GM21576 (cell line): ENCODE measurements at regions not wholly inside any gene's neighbourhood (a gene's known extent, or its start where the extent isn't known, plus 50 kb on each side); places are given as distances from the start of the nearest gene placed in this dataset.

Experiments
- ATAC-seq: cut with Tn5 transposase; IDR thresholded peaks from one replicate; pipeline ENCODE4 v1.9.1; 2021; ENCODE audit warnings: mild to moderate bottlenecking, moderate library complexity; ENCODE audit not compliant: unreplicated experiment

DNA sequence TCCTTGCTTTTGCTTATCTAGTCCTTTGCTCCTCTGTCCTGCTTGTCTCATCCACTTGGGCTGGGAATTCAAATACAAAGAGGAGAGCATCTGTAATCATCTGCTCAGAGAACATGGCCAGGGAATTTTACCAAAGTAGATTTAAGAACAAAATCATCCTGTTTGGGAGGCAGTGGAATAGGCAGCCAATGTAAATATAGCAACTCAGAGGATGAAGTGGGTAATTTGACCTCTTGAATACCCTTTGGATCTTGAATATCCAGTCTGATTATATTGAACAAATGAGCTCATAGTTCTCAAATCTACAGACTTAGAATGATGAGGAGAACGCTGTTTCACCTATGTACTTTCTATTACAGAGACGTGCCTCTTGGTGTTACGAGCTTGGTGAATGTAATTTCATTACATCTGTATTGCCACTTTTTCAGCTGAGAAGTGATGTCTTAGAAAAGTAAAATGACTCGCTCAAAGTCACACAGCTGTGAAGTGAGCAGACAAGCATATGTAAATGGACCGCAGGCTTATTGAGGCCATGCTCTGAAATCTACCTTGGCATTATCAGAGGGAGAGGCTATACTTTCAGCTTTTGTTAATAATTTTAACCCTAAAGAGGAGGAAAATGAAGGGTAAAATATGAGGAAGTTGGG, 266.3 kb downstream of the MTX2 start:
- no peak for ATAC-seq

DNA sequence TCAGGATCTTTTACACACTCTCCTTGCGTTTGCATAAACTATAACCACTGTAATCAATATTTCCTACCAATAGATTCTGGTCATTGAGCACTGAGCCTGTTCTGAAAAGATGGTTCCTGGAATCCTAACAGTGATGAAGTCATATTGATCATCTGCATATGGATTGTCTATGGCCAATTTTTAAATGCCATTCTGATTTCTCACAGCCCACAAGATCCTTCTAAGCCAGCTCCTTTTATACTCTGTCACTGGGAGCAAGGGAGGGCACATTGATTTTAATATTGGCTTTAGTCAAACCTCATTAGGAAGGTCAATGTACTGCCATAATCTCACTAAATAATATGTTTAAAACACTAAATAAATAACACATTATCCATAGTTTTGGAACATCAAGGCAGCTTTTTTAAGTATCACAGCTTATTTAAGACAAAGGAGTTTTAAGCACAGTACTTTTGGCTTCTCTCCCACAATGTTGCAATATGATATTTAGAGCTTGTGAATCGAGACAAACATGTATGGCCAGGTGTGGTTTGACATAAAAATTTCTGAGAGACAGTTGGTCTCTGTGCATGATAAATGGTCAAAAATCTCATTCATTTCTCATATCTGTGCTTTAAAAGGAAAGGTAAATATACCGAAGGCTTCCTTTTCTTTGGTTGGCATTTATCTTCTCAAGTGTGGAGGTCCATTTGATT, 267.3 kb downstream of the MTX2 start:
- ATAC-seq: no peak

DNA sequence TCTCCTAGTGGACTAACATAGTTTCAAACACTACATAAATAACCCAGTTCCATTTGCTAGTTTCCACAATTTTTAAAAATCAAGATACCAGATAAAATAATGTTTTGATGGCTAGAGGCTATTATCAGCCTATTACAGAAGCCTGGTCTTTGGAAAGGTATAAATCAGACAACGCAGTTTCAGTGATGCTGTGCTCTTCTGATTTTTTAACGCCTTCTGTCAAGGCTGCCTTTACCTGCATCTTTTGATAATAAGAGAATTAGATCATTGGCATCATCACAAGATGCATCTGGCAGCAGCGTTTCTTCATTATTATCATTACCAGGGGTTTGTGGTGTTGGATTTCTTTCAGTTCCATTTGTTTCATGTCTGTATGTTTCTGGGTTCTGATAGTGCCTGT, 268.7 kb downstream of the MTX2 start:
- ATAC-seq: no peak

DNA sequence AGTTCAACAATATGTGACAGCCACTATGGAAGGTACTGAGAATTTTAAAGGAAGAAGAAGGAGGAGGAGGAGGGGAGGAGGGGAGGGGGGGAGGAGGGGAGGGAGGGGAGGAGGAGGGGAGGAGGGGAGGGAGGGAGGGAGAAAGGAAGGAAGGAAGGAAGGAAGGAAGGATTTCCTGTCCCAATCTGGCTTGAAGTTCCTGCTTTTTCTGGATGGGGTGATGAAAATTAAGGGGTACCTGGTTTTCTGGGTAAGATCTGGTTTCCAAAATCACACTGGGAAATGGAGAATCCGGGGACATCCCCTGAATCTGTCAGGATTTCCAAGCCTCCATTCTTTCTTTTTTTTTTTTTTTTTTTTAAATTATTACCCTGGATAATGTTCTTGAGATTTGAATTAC, 271.8 kb downstream of the MTX2 start:
- no peak for ATAC-seq

DNA sequence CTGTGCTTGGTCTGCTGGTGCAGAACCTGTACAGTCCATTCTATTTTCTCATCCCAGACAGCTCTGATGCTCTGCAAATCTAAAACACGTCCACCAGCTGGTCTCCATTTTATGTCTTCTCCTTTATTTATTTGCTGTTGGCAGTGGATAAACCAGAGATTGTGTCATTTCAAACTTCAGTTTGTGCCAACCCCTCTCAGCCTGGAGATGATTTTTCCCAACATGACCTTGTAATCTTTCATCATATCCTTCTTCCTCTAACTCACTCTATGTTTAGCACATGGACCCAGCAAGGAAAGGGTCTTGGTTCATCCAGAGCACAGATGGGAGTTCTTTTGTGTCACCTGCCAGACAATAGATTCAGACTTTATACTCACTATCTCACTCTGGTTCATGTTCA, 273.2 kb downstream of the MTX2 start:
- no peak for ATAC-seq

DNA sequence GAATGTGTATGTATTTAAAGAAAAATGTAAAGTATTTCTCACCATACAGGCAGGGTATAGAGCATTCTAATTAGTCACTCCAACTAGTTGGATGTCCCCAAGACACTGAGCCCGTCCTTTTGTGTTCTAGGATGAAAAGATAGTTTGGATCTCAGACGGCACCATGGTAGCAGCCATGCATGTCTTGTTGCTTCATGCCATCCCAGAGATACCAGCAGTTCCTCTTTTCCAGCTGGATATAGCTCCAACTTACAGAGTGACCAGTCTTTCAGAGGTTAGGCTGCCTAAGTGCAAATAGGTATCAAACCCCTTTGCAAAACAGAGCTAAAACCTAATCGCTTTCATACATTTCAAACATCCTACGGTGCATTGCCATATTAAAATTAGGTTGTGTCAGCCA, 275.3 kb downstream of the MTX2 start:
- no peak for ATAC-seq

DNA sequence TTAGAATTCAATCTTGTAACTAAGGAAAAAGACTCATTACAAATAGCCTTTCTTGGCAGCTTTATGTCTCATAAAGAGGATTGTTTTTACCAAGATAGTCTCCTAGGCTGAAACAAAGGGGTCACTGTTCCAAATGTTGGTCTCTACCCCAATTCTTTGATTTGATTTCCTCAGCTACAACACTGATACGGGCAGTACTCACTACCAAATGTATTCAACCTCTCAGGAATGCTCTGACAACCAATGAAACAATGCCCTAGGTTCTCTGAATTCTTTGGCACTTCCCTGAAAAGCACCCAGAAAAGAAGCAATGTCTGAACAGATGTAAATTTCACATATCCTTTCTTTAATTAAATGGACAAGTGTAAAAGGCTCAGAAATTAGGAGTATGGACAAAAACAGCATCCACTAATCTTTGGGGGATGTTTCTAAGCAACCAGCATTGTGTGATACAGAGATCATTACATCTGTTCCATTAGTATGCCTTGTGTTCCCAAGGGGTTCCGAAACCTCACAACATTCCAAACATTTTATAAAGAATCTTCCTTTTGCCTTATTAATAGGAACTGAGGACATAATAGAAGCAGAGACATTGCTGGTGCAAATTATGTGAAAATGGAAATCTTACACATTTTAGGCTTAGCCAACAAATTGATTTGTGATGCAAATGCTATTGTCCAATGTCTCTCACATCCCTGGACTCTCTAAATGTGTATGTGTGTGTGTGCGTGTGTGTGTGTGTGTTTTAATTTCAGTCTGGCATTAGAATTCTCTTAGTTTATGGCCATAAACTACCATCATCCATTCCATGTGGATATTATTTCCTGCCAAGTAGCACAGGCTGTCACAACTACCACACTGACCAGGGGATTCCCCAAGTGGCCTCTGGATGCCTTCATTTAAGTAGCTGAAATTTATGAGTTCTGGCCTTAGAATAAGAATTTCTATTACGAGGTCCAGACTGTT, 276.0 kb downstream of the MTX2 start:
- ATAC-seq: no peak

DNA sequence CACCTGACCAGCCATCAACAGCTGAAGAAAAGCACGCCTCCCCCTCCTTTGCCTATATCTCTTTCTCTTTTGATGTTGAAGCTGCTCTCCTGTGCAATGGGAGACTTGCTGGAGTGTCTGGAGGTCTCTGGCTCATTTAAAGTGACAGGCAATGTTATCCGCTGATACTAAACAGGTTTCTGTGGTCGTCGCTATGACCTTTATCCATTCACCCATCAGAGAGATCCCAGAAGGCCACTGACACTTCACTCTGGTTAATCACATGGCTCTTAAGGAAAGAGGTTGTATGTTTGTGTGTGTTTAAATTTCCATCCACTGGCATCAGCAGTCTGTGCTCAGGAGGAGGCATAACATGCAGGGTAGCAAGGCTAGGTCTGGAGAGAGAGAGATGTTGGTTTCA, 277.3 kb downstream of the MTX2 start:
- no peak for ATAC-seq

DNA sequence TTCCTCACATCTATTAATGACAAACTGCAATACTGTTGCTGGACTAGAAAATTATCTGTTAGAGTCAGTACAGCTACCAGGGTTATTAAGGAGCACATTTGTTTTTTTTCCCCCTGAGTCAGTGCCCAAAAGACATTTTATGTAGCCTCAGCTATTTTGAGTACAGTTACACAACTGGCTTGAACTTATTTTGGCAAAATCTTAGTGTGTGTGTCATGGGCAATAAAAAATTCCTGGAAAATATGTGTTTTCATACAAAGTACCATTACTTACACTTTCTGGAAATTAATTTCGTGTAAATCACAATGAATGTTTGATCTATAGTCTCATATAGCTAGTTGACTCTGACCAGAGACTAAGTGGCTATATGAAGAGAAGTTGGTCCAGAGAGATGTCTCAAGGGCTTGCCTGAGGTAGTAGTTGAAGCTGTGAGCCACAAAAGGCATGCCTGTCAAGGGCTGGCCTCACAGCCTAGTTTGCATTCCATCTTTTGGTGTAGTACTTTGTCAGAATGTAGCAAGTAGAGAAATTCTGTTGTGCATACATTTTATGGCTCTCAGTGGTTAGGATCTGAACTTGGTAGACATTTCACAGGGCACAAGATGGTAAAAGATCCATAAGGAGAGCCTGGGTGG, 283.4 kb downstream of the MTX2 start:
- no peak for ATAC-seq

DNA sequence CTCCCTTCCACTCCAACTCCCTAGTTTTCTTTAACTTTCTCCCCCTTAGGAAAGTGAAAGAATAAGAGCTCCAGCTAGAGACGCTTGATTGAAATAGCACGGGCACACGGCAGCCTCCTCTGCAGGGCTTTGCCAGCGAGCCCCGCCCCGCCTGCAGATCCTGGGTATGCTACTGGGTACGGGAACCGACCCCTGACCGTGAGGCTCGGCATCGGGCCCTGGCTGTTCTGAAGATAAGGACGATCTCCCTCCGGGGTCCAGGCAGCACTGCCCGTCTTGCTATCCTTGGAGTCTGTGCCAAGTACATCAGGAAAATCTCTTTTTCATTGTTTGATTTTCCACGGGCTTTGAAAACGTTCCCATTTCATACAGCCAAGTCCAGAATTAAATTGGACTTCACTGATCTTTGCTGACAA, 284.5 kb downstream of the MTX2 start:
- no peak for ATAC-seq

DNA sequence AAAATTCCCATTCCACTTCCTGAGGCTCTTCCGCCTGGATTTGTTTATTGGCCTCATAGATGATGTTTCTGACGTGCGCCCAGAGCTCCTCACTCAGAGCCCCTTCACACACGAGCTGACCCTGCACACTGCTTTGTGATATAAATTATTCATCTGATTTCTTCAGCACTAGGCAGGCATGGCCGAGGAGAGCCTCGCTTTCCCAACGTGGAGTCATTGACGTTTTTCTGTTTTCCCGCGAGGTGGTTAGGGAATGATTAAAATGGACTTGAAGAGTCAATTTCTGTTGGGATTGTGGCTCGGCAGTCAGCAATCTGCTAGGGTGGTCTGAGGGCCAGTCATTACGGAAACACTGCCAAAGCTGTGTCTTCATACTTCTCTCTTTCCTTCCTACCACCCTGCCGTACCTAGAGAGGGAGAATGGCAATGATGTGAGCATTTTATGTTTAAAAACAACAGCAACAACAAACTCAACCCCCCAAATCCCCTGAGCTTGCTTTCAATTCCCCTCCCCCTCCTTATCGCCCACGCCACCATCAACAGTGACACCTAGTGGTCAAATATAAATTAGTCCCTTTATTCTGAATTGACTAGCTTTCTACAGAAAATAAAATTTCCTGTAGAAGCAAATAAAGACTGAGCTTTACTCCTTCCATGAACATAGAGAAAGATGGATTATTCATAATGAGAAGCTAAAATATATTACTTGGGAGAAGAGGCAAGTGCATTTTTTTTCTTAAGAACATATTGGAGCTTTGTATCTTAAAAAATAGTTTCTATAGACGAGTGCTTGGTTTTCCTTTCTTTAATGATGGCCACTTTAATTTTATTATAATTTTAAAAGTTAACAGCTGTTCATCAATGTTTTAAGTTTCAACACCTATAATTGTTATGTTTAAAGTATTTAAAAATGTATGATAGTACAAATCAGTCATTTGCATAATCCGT, 285.1 kb downstream of the MTX2 start:
- no peak for ATAC-seq

DNA sequence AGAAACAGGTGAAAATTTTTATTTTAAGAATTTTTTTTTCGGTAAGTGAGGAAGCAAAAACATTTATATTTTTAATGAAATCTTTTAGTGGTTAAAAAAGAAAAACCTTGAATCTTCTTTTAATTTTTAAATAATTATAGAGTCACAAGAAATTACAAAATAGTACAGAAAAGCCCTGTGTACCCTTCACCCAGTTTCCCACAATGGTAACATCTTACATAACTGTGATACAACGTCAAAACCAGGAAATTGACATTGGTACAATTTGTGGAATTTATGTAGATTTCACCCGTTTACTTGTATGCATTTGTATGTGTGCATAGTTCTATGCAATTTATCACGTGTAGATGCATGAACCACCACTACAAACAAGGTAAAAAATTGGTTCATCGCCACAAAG, 285.9 kb downstream of the MTX2 start:
- no peak for ATAC-seq

DNA sequence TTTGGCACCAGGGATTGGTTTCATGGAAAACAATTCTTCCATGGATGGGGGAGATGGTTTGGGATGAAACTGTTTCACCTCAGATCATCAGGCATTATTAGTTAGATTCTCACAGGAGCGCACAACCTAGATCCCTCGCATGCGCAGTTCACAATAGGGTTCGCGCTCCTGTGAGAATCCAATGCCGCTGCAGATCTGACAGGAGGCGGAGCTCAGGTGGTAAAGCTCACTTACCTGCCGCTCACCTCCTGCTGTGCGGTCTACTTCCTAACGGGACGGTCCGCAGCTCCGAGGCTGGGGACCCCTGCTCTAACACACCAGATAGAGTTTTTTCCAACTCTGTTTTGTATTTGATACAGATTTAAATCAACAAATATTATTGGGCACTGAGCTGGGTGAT, 286.5 kb downstream of the MTX2 start:
- ATAC-seq: no peak

DNA sequence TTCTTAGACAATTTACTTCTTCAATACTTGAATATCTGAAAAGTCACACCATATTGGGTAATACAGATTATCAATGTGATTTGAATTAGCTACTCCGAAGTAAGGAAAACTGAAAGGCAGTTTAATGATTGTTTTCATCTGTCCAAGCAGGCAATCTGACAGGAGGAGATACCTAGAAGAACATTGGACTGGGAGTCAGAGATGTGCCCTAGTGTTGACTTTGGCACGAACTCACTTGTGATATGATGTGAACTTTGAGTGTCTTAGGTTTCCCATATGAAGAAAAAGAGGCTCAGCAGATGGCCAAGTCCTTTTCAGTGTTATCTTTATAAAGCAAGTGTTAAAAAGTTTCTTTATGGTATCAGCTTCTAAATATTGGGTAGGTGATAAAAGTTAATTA, 287.1 kb downstream of the MTX2 start:
- no peak for ATAC-seq

DNA sequence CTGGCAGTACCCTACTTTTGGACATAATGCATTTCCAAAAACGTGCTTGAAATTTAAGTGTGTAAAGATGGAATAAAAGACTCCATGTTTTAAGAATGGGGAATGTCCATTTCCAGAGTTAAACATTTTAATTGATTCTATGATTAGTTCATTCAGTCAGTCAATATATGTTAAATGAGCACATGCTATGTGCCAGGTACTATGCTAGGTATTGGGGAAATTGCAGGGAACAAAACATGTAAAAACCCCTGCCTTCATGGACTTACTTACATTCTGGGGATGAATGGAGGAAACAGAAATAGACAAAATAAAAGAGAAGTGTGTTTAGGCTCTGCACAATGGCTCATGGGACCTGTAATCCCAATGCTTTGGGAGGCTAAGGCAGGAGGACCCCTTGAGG, 288.6 kb downstream of the MTX2 start:
- no peak for ATAC-seq

DNA sequence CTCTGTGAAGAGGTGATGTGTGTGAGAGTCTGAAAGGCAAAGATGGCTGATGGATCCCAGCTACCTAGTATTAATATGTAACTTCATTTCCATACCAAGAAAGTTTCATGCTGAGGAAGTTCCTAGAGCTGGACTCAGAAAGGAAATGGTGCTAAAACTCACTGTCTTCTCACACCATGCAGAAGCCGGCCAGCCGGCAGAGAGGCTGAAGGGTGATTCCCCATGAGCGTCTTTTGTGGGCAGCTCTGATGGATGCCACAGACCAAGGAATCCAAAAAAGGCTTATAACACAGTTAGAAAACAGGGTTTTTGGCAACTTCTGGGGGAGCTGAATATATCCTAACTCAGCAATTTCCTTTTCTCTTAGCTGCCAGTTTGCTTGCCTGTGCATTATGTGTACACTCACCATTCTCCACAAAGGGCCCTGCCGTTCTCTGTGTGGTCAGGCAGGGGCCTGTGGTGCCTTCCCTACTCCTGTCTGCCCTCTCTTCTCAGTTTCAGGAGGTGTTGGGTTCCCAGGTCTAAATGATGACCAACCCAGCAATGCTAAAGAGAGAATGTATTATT, 289.4 kb downstream of the MTX2 start:
- ATAC-seq: no peak

DNA sequence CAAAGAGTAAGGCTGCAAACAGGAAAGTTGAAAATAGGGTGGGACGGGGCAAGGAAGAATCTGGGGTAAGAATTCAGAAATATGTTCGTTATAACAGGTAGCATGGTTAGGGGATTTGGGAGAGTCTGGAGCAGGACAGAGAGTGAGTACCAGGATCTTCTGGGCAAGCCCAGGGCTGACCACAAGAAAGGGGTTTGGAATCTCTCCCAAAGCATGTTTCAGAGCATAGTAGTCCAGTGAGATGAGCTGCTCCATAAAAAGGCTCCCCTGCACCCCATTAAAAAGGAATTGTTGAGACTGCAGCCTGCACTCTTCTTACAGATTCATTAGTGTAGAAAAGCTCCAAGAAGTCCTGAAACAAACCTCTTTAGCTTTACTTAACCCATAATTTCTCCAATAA, 291.1 kb downstream of the MTX2 start:
- no peak for ATAC-seq

DNA sequence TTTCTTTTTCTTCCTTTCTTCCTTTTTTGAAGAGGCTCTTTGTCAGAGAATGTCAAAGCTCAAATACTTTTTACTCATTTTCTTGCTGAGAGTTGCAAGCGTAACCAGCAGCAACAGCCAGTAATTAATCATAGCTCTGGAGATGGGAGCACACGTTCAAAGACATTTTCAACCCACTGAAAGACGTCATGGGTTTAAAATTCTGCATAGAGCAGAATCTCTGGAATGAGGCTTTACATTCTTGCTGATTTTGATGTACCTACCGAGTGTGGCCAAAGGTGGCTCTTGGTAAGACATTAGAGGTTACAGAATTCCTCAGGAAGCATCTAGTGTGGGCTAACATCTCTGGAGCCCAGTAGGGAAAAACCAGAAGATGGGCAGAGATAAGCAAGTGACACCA, 292.5 kb downstream of the MTX2 start:
- ATAC-seq: no peak

DNA sequence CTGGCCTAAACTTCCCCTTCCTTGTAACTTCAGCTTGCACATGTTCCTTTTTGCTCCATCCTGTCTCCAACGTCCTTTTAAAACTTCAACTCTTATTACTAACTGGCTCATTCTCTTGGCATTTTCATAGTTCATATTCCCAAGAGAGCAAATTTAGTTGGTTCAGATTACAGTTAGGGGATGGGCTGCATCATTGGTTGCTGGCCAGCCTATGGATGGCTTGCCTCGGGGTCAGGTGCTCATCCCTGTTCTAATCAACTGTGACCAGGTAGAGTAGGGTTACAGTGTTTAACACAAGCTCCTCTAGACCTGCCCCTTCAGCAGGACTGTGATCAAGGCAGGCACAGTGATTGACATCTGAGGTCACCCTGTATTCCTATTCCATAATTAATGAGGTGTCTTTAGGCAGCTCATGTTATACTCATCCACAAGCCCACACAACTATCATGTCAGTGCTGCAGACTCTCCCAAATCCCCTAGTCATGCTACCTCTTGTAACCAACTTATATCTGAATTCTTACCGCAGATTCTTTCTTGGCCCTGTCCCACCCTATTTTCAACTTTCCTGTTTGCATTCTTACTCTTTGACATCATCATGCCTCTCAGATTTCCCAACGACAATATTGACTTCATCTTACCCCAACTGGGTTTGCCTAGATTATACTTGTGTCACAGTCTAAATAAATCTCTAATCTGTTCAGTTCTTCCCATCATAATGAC, 293.3 kb downstream of the MTX2 start:
- no peak for ATAC-seq
